ENCODE measurements at regions not wholly inside any gene's neighbourhood (a gene's known extent, or its start where the extent isn't known, plus 50 kb on each side); places are given as distances from the start of the nearest gene placed in this dataset.

GRCh38 chr12:119936705-119937311 lies 52.2 kb upstream of the BICDL1 start:
- TF ChIP-seq CTCF (IDR thresholded peaks at IDR 0.05), result no peak
- TF ChIP-seq, protein P1, sequence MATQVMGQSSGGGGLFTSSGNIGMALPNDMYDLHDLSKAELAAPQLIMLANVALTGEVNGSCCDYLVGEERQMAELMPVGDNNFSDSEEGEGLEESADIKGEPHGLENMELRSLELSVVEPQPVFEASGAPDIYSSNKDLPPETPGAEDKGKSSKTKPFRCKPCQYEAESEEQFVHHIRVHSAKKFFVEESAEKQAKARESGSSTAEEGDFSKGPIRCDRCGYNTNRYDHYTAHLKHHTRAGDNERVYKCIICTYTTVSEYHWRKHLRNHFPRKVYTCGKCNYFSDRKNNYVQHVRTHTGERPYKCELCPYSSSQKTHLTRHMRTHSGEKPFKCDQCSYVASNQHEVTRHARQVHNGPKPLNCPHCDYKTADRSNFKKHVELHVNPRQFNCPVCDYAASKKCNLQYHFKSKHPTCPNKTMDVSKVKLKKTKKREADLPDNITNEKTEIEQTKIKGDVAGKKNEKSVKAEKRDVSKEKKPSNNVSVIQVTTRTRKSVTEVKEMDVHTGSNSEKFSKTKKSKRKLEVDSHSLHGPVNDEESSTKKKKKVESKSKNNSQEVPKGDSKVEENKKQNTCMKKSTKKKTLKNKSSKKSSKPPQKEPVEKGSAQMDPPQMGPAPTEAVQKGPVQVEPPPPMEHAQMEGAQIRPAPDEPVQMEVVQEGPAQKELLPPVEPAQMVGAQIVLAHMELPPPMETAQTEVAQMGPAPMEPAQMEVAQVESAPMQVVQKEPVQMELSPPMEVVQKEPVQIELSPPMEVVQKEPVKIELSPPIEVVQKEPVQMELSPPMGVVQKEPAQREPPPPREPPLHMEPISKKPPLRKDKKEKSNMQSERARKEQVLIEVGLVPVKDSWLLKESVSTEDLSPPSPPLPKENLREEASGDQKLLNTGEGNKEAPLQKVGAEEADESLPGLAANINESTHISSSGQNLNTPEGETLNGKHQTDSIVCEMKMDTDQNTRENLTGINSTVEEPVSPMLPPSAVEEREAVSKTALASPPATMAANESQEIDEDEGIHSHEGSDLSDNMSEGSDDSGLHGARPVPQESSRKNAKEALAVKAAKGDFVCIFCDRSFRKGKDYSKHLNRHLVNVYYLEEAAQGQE (IDR thresholded peaks at IDR 0.05; ENCODE audit: insufficient read depth in 1 of 2, low read depth in 2 of 2, low read length in 1 of 2), result no peak
